IMR-90 (cell line): ENCODE measurements at regions not wholly inside any gene's neighbourhood (a gene's known extent, or its start where the extent isn't known, plus 50 kb on each side); places are given as distances from the start of the nearest gene placed in this dataset.

ENCODE experiments used
- ATAC-seq: fragments of 200-7000 bp; cut with Tn5 transposase; 2 replicates; pipeline ENCODE4 v1.9.1; 2020; ENCODE audit warnings: low read depth, mild to moderate bottlenecking, moderate library complexity
- BruUV-seq: library from RNA; stranded (reverse); fragments of 400-500 nt; replicated peaks from 2 replicates; lab custom pipeline; 2021; lab: Mats Ljungman, UMichigan
- CTCF ChIA-PET: fragments of 300-600 bp; formaldehyde crosslinking; extraction: SDS; loops from one replicate; lab custom pipeline; 2021; ENCODE audit warnings: antibody characterized with exemption; lab: Yijun Ruan, JAX
- POLR2A ChIA-PET: fragments of 300-600 bp; sonication (Branson Sonifier 250); formaldehyde crosslinking; loops from one replicate; lab custom pipeline; 2022; ENCODE audit warnings: antibody characterized with exemption; ENCODE audit not compliant: unreplicated experiment; lab: Charles Lee
- DNase-seq: peaks from one replicate; pipeline ENCODE4 v3.0.0; 2013
- H2AFZ ChIP-seq: replicated peaks from 2 replicates; pipeline ENCODE3; 2013; ENCODE audit warnings: low read length, mild to moderate bottlenecking; ENCODE audit not compliant: poor library complexity
- H2AK5ac ChIP-seq: 2 replicates; pipeline ENCODE4 v1.6.1; 2013; ENCODE audit warnings: low read depth, low read length, inconsistent platforms
- H2AK9ac ChIP-seq: replicated peaks from 2 replicates; pipeline ENCODE3; 2013; ENCODE audit warnings: mild to moderate bottlenecking, low read depth, low read length, moderate library complexity; ENCODE audit not compliant: poor library complexity
- H2BK120ac ChIP-seq: 2 replicates; pipeline ENCODE4 v1.6.1; 2013; ENCODE audit warnings: low read depth, low read length, inconsistent platforms
- H2BK15ac ChIP-seq: 3 replicates; pipeline ENCODE4 v1.6.1; 2013; ENCODE audit warnings: low read depth, low read length, inconsistent platforms
- H2BK20ac ChIP-seq: 2 replicates; pipeline ENCODE4 v1.6.1; 2013; ENCODE audit warnings: low read depth, mild to moderate bottlenecking, inconsistent platforms, low read length, moderate library complexity
- H2BK5ac ChIP-seq: 2 replicates; pipeline ENCODE4 v1.6.1; 2013; ENCODE audit warnings: mild to moderate bottlenecking, low read depth, low read length, inconsistent platforms; ENCODE audit not compliant: poor library complexity, severe bottlenecking
- H3K14ac ChIP-seq: replicated peaks from 2 replicates; pipeline ENCODE4 v1.6.1; 2013; ENCODE audit warnings: low read depth, low read length, inconsistent platforms
- H3K18ac ChIP-seq: 2 replicates; pipeline ENCODE4 v1.6.1; 2013; ENCODE audit warnings: low read depth, low read length, control low read depth
- H3K23ac ChIP-seq: 2 replicates; pipeline ENCODE4 v1.6.1; 2013; ENCODE audit warnings: low read depth, low read length, inconsistent platforms
- H3K27ac ChIP-seq: 2 replicates; pipeline ENCODE4 v1.5.1; 2013; ENCODE audit warnings: mild to moderate bottlenecking, control low read depth, low read length; ENCODE audit not compliant: insufficient read depth
- H3K27me3 ChIP-seq: 2 replicates; pipeline ENCODE4 v1.6.1; 2013; ENCODE audit warnings: low read length; ENCODE audit not compliant: control insufficient read depth, insufficient read depth
- H3K36me3 ChIP-seq: 2 replicates; pipeline ENCODE4 v1.6.1; 2013; ENCODE audit warnings: low read length, mixed read lengths; ENCODE audit not compliant: control insufficient read depth, insufficient read depth
- H3K4ac ChIP-seq: 2 replicates; pipeline ENCODE4 v1.6.1; 2013; ENCODE audit warnings: low read depth, low read length, inconsistent platforms
- H3K4me1 ChIP-seq: 2 replicates; pipeline ENCODE4 v1.6.1; 2013; ENCODE audit warnings: low read length, mixed read lengths; ENCODE audit not compliant: control insufficient read depth, insufficient read depth
- H3K4me2 ChIP-seq: 2 replicates; pipeline ENCODE4 v1.6.1; 2013; ENCODE audit warnings: low read depth, mild to moderate bottlenecking, control low read depth, low read length, moderate library complexity
- H3K4me3 ChIP-seq: 2 replicates; pipeline ENCODE4 v1.5.1; 2013; ENCODE audit warnings: low read depth, mild to moderate bottlenecking, control low read depth, low read length, moderate library complexity; ENCODE audit not compliant: insufficient read depth
- H3K56ac ChIP-seq: 2 replicates; pipeline ENCODE4 v1.6.1; 2013; ENCODE audit warnings: low read length, inconsistent platforms; ENCODE audit not compliant: insufficient read depth; ENCODE audit errors: extremely low read depth
- H3K79me1 ChIP-seq, 2 experiments: 2 replicates each; pipeline ENCODE4 v1.6.1; 2013; ENCODE audit warnings: low read length in 2 of 2, inconsistent platforms in 1 of 2, low read depth in 1 of 2
- H3K9ac ChIP-seq: 2 replicates; pipeline ENCODE4 v1.6.1; 2013; ENCODE audit warnings: low read depth, low read length, control low read depth
- H3K9me1 ChIP-seq: 2 replicates; pipeline ENCODE4 v1.6.1; 2013; ENCODE audit warnings: low read length, inconsistent platforms; ENCODE audit not compliant: insufficient read depth
- H3K9me3 ChIP-seq: 2 replicates; pipeline ENCODE4 v1.6.1; 2013; ENCODE audit warnings: low read length; ENCODE audit not compliant: control insufficient read depth, insufficient read depth
- H4K20me1 ChIP-seq: 2 replicates; pipeline ENCODE4 v1.6.1; 2013; ENCODE audit warnings: low read length, inconsistent platforms; ENCODE audit not compliant: insufficient read depth
- H4K5ac ChIP-seq: 2 replicates; pipeline ENCODE4 v1.6.1; 2013; ENCODE audit warnings: mild to moderate bottlenecking, low read depth, low read length, control low read depth
- H4K8ac ChIP-seq, 2 experiments: 2 replicates each; pipeline ENCODE4 v1.6.1; 2013; ENCODE audit warnings: low read depth in 2 of 2, low read length in 2 of 2, control low read depth in 1 of 2, inconsistent platforms in 1 of 2
- H4K91ac ChIP-seq: 2 replicates; pipeline ENCODE4 v1.6.1; 2013; ENCODE audit warnings: low read depth, low read length, inconsistent platforms; ENCODE audit not compliant: insufficient read depth
- BHLHE40 ChIP-seq: fragments of 150-350 bp; IDR thresholded peaks from 2 replicates; pipeline ENCODE4 v1.6.1; 2016; ENCODE audit warnings: mild to moderate bottlenecking, low read depth, low read length
- CEBPB ChIP-seq: IDR thresholded peaks from 2 replicates; pipeline ENCODE4 v1.6.1; 2012; ENCODE audit warnings: low read depth, low read length, improper control_type of control experiment
- CHD1 ChIP-seq: IDR thresholded peaks from 2 replicates; pipeline ENCODE4 v1.6.1; 2012; ENCODE audit warnings: low read depth, low read length, improper control_type of control experiment
- CTCF ChIP-seq: conservative IDR thresholded peaks from 2 replicates; pipeline ENCODE4 v1.5.1; 2012; ENCODE audit warnings: mild to moderate bottlenecking, low read depth, low read length, improper control_type of control experiment
- ELK1 ChIP-seq: fragments of 150-350 bp; IDR thresholded peaks from 2 replicates; pipeline ENCODE4 v1.6.1; 2016; ENCODE audit warnings: low read depth, mild to moderate bottlenecking, low read length, moderate library complexity, borderline replicate concordance
- FOS ChIP-seq: fragments of 150-350 bp; IDR thresholded peaks from 2 replicates; pipeline ENCODE4 v1.6.1; 2016; ENCODE audit warnings: low read depth, low read length
- MAFK ChIP-seq: IDR thresholded peaks from 2 replicates; pipeline ENCODE4 v1.6.1; 2012; ENCODE audit warnings: low read depth, low read length, improper control_type of control experiment
- MAZ ChIP-seq: IDR thresholded peaks from 2 replicates; pipeline ENCODE4 v1.6.1; 2012; ENCODE audit warnings: low read depth, mild to moderate bottlenecking, low read length, improper control_type of control experiment, moderate library complexity, borderline replicate concordance
- MXI1 ChIP-seq: IDR thresholded peaks from 2 replicates; pipeline ENCODE4 v1.6.1; 2012; ENCODE audit warnings: low read depth, mild to moderate bottlenecking, low read length, moderate library complexity, borderline replicate concordance
- NFE2L2 ChIP-seq: fragments of 150-350 bp; IDR thresholded peaks from 2 replicates; pipeline ENCODE4 v1.6.1; 2016; ENCODE audit warnings: low read depth, mild to moderate bottlenecking, low read length
- POLR2A ChIP-seq: IDR thresholded peaks from 2 replicates; pipeline ENCODE4 v1.6.1; 2012; ENCODE audit warnings: mild to moderate bottlenecking, low read depth, low read length
- RAD21 ChIP-seq: IDR thresholded peaks from 2 replicates; pipeline ENCODE4 v1.6.1; 2012; ENCODE audit warnings: low read length, improper control_type of control experiment
- RCOR1 ChIP-seq: IDR thresholded peaks from 2 replicates; pipeline ENCODE4 v1.6.1; 2012; ENCODE audit warnings: mild to moderate bottlenecking, low read length, improper control_type of control experiment; ENCODE audit not compliant: insufficient replicate concordance
- RFX5 ChIP-seq: IDR thresholded peaks from 2 replicates; pipeline ENCODE4 v1.8.0; 2012; ENCODE audit warnings: low read depth, mild to moderate bottlenecking, low read length, moderate library complexity
- SMC3 ChIP-seq: fragments of 150-350 bp; IDR thresholded peaks from 2 replicates; pipeline ENCODE4 v1.6.1; 2016; ENCODE audit warnings: low read depth, mild to moderate bottlenecking, antibody characterized with exemption, low read length, moderate library complexity
- USF2 ChIP-seq: fragments of 150-350 bp; IDR thresholded peaks from 2 replicates; pipeline ENCODE4 v1.6.1; 2017; ENCODE audit warnings: mild to moderate bottlenecking, antibody characterized with exemption, low read length, low read depth
- WGBS, 2 experiments: methylation state at CpG; one replicate each; pipeline versions ENCODE4 v1.1.5 to v1.1.7; 2013; ENCODE audit warnings: missing lambda C conversion rate in 2 of 2; ENCODE audit not compliant: insufficient read length in 1 of 2; ENCODE audit errors: extremely low coverage in 2 of 2; 5-methylcytosine and 5-hydroxymethylcytosine counted together
- dilution Hi-C: fragments of 300-500 bp; cut with HindIII; formaldehyde crosslinking; loops from one replicate; pipeline ENCODE4 v1.14.3; 2018; ENCODE audit warnings: low sequenced_read_pairs; ENCODE audit not compliant: unreplicated experiment
- in situ Hi-C: fragments of 300-500 bp; cut with MboI; formaldehyde crosslinking; loops from 3 replicates; pipeline ENCODE4 v1.14.3; 2019; ENCODE audit warnings: low sequenced_read_pairs, inconsistent platforms, mixed read lengths
- intact Hi-C: fragments of 100-400 bp; cut with micrococcal nuclease; formaldehyde crosslinking; loops from 2 replicates; pipeline ENCODE4 v1.10.0; 2022

GRCh38 chr7:97390052-97390451, 272.6 kb downstream of the SDHAF3 start:
- Histone ChIP-seq H2AK5ac (no peak overlapping the region), H3K27ac (no peak overlapping the region), H3K4ac (no peak overlapping the region), H2BK120ac (no peak overlapping the region), H3K9me3 (peaks cover 7% of the 10 kb centered on the region), H3K9ac (no peak overlapping the region), H4K8ac (no peak overlapping the region), H4K20me1 (no peaks in the 10 kb centered on the region), H2AFZ (no peak overlapping the region), H2AK9ac (no peak overlapping the region), H3K4me1 (no peaks in the 10 kb centered on the region), H3K14ac (no peak overlapping the region), H3K18ac (no peak overlapping the region), H4K91ac (no peak overlapping the region), H2BK5ac (no peak overlapping the region), H3K23ac (no peak overlapping the region), H2BK15ac (no peak overlapping the region), H3K36me3 (no peaks in the 10 kb centered on the region), H2BK20ac (no peak overlapping the region), H3K9me1 (no peaks in the 10 kb centered on the region), H3K27me3 (no peaks in the 10 kb centered on the region), H4K5ac (no peak overlapping the region), H3K56ac (no peak overlapping the region), H3K4me3 (no peak overlapping the region), H3K79me1 (no peaks in the 10 kb centered on the region), H3K4me2 (no peak overlapping the region)
- ATAC-seq (no peak), DNase-seq (no peak)
- intact Hi-C loops (no loop called here), in situ Hi-C loops (no loop called here), dilution Hi-C loops (no loop called here)
- ChIA-PET POLR2A (no interaction called here), CTCF (no interaction called here)
- BruUV-seq: no TSS peak
- no CpG with 5 or more reads among the region's 6 CpGs for WGBS, 2 experiments
- TF ChIP-seq MXI1: no peak
- TF ChIP-seq NFE2L2: no peak
- no peak for TF ChIP-seq RCOR1
- TF ChIP-seq CHD1: no peak
- TF ChIP-seq RFX5: no peak
- TF ChIP-seq FOS: no peak
- no peak for TF ChIP-seq RAD21
- TF ChIP-seq ELK1: no peak
- no peak for TF ChIP-seq CTCF
- TF ChIP-seq SMC3: no peak
- TF ChIP-seq USF2: no peak
- no peak for TF ChIP-seq MAFK
- no peak for TF ChIP-seq CEBPB
- TF ChIP-seq BHLHE40: no peak
- no peak for TF ChIP-seq MAZ
- no peak for TF ChIP-seq POLR2A
